ENCODE measurements at regions not wholly inside any gene's neighbourhood (a gene's known extent, or its start where the extent isn't known, plus 50 kb on each side); places are given as distances from the start of the nearest gene placed in this dataset.

DNA sequence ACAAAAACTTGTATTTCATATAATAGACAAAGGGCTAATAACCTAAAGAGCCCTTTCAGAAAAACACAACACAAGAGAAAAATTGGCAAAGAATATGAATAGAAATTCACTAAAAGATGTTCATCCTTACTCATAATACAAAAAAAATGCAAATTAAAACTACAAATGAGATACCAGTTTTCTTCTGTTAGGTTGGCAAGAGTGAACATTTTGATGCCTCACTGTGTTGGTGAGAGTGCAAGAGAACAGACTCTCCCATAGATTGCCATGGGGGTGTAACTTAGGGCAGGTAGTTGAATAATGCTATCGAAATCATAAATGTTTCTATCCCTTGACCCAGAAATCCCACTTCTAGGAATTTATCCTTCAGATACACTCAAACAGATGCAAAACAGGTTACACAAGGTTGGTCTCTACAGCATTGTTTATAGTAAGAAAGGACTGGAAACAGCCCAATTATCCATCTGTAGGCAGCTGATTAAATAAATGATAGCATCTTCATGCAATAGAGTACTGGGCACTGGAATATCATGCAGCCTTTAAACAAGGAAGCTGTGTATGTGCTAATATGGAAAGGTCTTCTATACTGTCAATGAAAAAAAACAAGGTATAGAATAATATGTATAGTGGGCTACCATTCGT lies 146.3 kb downstream of the TLE3 start:
- TF ChIP-seq CTCF (IDR thresholded peaks at IDR 0.05) (no peak), EP300 (IDR thresholded peaks at IDR 0.05) (no peak)
